GM13976 (cell line): ENCODE measurements at regions not wholly inside any gene's neighbourhood (a gene's known extent, or its start where the extent isn't known, plus 50 kb on each side); places are given as distances from the start of the nearest gene placed in this dataset.

Experiments
- DNase-seq: peaks from one replicate; pipeline ENCODE4 v3.0.0; 2012; ENCODE audit warnings: low spot score
- in situ Hi-C: fragments of 300-500 bp; cut with MboI; formaldehyde crosslinking; loops from one replicate; pipeline ENCODE4 v1.12.0; 2022; ENCODE audit warnings: low sequenced_read_pairs, mixed read lengths, inconsistent platforms; ENCODE audit not compliant: unreplicated experiment
- TF ChIP-seq, protein P1 (sequence below): IDR thresholded peaks from 2 replicates; pipeline ENCODE4 v1.5.1; 2012; ENCODE audit warnings: borderline replicate concordance, mild to moderate bottlenecking; ENCODE audit not compliant: insufficient read depth; ENCODE audit errors: extremely low read depth, missing control alignments, control extremely low read depth

DNA sequence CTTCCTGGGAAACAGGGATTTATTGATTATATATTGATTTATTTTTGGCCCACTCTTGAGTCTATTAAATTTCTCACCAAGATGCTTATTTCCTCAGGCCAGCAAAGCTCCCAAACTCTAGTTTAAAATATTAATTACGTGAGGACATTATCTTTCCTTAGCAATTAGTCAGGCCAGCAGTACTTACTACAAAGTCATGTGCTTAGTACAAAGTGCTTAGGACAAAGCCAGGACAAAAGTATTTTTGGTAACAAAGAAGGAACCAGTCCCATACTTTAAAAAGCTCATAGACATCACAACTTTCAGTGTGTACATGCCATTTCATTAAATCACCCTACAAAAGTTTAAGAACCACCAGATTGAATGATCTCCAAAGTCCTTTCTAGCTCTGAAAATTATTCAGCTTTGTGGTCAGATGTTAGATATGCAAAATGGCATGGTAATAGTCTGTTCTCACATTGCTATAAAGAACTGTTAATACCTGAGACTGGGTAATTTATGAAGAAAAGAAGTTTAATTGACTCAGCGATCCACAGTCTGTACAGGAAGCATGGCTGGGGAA is 94.7 kb upstream of the PWP1 start:
- TF ChIP-seq, protein P1, sequence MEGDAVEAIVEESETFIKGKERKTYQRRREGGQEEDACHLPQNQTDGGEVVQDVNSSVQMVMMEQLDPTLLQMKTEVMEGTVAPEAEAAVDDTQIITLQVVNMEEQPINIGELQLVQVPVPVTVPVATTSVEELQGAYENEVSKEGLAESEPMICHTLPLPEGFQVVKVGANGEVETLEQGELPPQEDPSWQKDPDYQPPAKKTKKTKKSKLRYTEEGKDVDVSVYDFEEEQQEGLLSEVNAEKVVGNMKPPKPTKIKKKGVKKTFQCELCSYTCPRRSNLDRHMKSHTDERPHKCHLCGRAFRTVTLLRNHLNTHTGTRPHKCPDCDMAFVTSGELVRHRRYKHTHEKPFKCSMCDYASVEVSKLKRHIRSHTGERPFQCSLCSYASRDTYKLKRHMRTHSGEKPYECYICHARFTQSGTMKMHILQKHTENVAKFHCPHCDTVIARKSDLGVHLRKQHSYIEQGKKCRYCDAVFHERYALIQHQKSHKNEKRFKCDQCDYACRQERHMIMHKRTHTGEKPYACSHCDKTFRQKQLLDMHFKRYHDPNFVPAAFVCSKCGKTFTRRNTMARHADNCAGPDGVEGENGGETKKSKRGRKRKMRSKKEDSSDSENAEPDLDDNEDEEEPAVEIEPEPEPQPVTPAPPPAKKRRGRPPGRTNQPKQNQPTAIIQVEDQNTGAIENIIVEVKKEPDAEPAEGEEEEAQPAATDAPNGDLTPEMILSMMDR, result no peak
- DNase-seq, result no peak
- in situ Hi-C loops, result no loop called here

GRCh38 chr12:107593713-107594381 is 91.8 kb upstream of the PWP1 start:
- TF ChIP-seq, protein P1, result no peak
- no peak for DNase-seq
- in situ Hi-C loops, result no loop called here

GRCh38 chr12:107594995-107595394 is 90.6 kb upstream of the PWP1 start:
- in situ Hi-C loops, result no loop called here
- no peak for DNase-seq
- TF ChIP-seq, protein P1, result no peak

GRCh38 chr12:107597695-107598410 is 87.7 kb upstream of the PWP1 start:
- TF ChIP-seq, protein P1, result no peak
- in situ Hi-C loops, result no loop called here
- no peak for DNase-seq

DNA sequence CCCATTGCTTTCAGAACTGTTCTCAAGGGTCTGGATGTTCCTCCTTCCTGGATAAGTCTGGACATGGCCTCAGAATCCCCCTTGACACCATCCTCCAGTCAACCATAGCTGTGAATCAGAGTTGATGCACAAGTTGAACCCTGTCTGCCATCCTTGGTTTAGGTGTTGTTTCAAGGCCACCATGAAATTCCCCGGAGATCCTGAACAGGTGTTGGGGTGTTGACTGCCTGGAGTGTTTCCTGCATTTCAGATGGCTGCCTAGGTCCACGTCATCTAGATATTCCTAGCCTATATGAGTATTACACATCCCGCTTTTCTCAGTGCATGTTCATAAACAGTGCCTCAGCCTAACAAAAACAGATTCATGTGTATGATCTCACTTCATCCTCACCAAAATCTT is 86.7 kb upstream of the PWP1 start:
- TF ChIP-seq, protein P1, result no peak
- DNase-seq, result no peak
- in situ Hi-C loops, result no loop called here

DNA sequence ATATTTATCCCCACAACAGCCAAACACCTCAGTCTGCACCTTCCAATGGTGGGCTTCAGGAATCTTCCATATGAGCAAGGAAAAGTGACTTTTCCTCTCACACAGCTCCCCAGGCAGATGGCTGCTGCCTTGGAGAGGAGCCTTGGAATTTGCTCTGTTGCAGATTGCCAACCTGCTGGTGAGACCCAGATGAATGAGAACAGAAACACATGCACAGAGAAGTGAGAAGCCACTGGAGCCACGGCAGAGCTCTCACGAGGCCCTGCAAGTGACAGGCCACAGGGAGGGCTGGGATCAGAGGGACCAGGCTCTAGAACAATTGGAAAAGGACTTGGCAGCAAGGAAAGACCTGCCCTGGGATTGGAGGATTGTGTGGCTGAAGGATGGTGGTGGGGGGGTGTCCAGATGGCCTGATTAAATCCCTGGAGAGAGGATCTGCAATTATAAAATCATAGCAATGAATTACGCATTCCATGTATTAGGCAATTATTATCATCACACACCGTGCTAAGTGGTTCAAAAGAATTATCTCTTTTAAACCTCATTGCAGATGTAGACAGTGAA is 84.9 kb upstream of the PWP1 start:
- TF ChIP-seq, protein P1, result no peak
- no peak for DNase-seq
- in situ Hi-C loops, result loop anchor here (10.0 to 25.0 kb wide), 2 partner anchors 188 to 476 kb away; no protein-coding TSS in a partner anchor
